Fibroblast of lung (primary cell): ENCODE measurements at regions not wholly inside any gene's neighbourhood (a gene's known extent, or its start where the extent isn't known, plus 50 kb on each side); places are given as distances from the start of the nearest gene placed in this dataset.

Experiments
- EZH2 ChIP-seq: IDR thresholded peaks from 2 replicates; pipeline ENCODE4 v1.5.1; 2012; ENCODE audit warnings: low read length, control low read depth, mild to moderate bottlenecking; ENCODE audit errors: missing control alignments
- TF ChIP-seq, protein P1 (sequence below), 2 donors: IDR thresholded peaks in 1 of 2; conservative IDR thresholded peaks in 1 of 2; 1 replicate in 1 of 2; 2 replicates in 1 of 2; pipeline ENCODE4 v1.5.1; 2011 to 2012; ENCODE audit warnings: low read length in 2 of 2, control low read depth in 1 of 2, inconsistent platforms in 1 of 2, low read depth in 1 of 2, mild to moderate bottlenecking in 1 of 2

DNA sequence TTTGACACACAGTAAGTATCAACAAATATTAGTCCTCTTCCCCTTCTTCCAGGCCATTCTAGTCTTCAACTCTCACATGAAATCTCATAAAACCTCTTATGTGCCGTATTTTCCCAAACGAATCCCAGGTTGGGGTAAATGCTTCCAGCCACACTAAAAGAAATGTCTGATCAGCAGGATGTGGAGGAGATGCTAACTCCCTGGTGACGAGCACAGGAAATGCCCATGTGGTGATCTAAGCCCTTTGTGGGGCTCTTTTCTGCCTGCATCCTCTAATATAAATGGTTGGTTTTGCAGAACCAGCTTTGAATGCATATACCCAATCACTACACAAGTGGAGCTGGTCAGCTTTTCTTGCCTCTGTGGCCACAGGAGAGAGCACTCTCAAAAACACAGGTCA lies 498.2 kb upstream of the ERCC4 start:
- TF ChIP-seq, protein P1, sequence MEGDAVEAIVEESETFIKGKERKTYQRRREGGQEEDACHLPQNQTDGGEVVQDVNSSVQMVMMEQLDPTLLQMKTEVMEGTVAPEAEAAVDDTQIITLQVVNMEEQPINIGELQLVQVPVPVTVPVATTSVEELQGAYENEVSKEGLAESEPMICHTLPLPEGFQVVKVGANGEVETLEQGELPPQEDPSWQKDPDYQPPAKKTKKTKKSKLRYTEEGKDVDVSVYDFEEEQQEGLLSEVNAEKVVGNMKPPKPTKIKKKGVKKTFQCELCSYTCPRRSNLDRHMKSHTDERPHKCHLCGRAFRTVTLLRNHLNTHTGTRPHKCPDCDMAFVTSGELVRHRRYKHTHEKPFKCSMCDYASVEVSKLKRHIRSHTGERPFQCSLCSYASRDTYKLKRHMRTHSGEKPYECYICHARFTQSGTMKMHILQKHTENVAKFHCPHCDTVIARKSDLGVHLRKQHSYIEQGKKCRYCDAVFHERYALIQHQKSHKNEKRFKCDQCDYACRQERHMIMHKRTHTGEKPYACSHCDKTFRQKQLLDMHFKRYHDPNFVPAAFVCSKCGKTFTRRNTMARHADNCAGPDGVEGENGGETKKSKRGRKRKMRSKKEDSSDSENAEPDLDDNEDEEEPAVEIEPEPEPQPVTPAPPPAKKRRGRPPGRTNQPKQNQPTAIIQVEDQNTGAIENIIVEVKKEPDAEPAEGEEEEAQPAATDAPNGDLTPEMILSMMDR (conservative IDR thresholded peaks at IDR 0.05 in 1 of 2, IDR thresholded peaks at IDR 0.05 in 1 of 2; ENCODE audit: low read depth in 1 of 2, low read length in 2 of 2): no peak
- no peak for TF ChIP-seq EZH2
